ENCODE measurements at regions not wholly inside any gene's neighbourhood (a gene's known extent, or its start where the extent isn't known, plus 50 kb on each side); places are given as distances from the start of the nearest gene placed in this dataset.

DNA sequence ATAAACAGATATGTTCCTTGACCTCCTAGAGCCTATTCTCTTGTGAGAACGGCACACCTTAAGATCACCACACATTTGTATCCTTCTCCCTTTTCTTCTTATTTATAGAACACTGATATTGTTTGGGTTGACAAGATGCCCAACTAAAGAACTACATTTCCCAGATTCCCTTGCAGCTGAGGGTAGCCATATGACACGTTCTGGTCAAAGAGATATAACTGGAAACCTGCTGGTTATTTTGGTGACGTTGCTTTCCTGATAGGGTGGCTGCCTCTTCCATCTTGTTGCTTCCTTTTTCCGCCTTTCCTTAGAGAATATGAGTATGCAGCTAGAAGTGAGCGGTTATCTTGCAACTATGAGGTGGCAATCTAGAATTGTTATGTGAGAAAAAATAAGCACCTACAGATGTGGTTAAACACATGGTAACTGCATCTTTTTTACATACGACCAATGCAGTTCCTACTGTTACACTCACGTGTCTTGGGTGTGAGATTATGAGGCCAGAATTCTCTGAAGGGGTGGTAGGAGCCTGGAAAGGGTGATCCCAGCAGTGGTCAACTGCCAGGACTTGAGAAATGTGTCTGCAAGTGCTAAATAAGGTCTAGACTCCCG lies 72.9 kb downstream of the SEC61B start:
- TF ChIP-seq, protein P1, sequence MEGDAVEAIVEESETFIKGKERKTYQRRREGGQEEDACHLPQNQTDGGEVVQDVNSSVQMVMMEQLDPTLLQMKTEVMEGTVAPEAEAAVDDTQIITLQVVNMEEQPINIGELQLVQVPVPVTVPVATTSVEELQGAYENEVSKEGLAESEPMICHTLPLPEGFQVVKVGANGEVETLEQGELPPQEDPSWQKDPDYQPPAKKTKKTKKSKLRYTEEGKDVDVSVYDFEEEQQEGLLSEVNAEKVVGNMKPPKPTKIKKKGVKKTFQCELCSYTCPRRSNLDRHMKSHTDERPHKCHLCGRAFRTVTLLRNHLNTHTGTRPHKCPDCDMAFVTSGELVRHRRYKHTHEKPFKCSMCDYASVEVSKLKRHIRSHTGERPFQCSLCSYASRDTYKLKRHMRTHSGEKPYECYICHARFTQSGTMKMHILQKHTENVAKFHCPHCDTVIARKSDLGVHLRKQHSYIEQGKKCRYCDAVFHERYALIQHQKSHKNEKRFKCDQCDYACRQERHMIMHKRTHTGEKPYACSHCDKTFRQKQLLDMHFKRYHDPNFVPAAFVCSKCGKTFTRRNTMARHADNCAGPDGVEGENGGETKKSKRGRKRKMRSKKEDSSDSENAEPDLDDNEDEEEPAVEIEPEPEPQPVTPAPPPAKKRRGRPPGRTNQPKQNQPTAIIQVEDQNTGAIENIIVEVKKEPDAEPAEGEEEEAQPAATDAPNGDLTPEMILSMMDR (IDR thresholded peaks at IDR 0.05; ENCODE audit: low read depth, low read length, poor library complexity, severe bottlenecking) = no peak
- no peak for TF ChIP-seq EZH2phosphoT487 (IDR thresholded peaks at IDR 0.05; ENCODE audit: borderline replicate concordance, low read length)

All from DOHH2 (cell line).